ENCODE measurements at regions not wholly inside any gene's neighbourhood (a gene's known extent, or its start where the extent isn't known, plus 50 kb on each side); places are given as distances from the start of the nearest gene placed in this dataset.
"Not testable (repeated sequence)": the region's sequence is repeated elsewhere in the genome, so short reads cannot be mapped to it uniquely, and the experiment has no call there.

GRCh38 chr16:7278636-7279035, 54.0 kb upstream of the RBFOX1 start:
- no peak for DNase-seq

GRCh38 chr16:7272567-7273158, 60.0 kb upstream of the RBFOX1 start:
- DNase-seq = no peak

GRCh38 chr16:7271486-7271885, 61.2 kb upstream of the RBFOX1 start:
- DNase-seq = no peak

GRCh38 chr16:7270823-7271222, 61.8 kb upstream of the RBFOX1 start:
- no peak for DNase-seq

- no peak for DNase-seq
Observed at GRCh38 chr16:7270006-7270405, 62.6 kb upstream of the RBFOX1 start.

GRCh38 chr16:7268182-7268581, 64.5 kb upstream of the RBFOX1 start:
- peak in 18 of 51 donors; percentile 1 to 39 (median 4) for DNase-seq

GRCh38 chr16:7257016-7257415, 75.6 kb upstream of the RBFOX1 start:
- DNase-seq = no peak

- no peak for DNase-seq
Observed at GRCh38 chr16:7246578-7246977, 86.1 kb upstream of the RBFOX1 start.

- DNase-seq = no peak
Observed at GRCh38 chr16:7239547-7239946, 93.1 kb upstream of the RBFOX1 start.

GRCh38 chr16:7236824-7237410, 95.7 kb upstream of the RBFOX1 start:
- DNase-seq = no peak

GRCh38 chr16:7233975-7234374, 98.7 kb upstream of the RBFOX1 start:
- no peak for DNase-seq

GRCh38 chr16:7231762-7232161, 100.9 kb upstream of the RBFOX1 start:
- DNase-seq = no peak

GRCh38 chr16:7229433-7230218, 103.0 kb upstream of the RBFOX1 start:
- not testable (repeated sequence) for DNase-seq

- peak in 1 of 51 donors; percentile 1 for DNase-seq
Observed at GRCh38 chr16:7227229-7227721, 105.4 kb upstream of the RBFOX1 start.

GRCh38 chr16:7221157-7221556, 111.5 kb upstream of the RBFOX1 start:
- DNase-seq = no peak

GRCh38 chr16:7218936-7219335, 113.7 kb upstream of the RBFOX1 start:
- peak in 1 of 51 donors; percentile 2 for DNase-seq

GRCh38 chr16:7217797-7218196, 114.8 kb upstream of the RBFOX1 start:
- DNase-seq = no peak

- DNase-seq = no peak
Observed at GRCh38 chr16:7216719-7217118, 115.9 kb upstream of the RBFOX1 start.

- no peak for DNase-seq
Observed at GRCh38 chr16:7211781-7212180, 120.9 kb upstream of the RBFOX1 start.

- no peak for DNase-seq
Observed at GRCh38 chr16:7209598-7209997, 123.0 kb upstream of the RBFOX1 start.

- no peak for DNase-seq
Observed at GRCh38 chr16:7206469-7206868, 126.2 kb upstream of the RBFOX1 start.

- no peak for DNase-seq
Observed at GRCh38 chr16:7200320-7200719, 132.3 kb upstream of the RBFOX1 start.

GRCh38 chr16:7185689-7186088, 147.0 kb upstream of the RBFOX1 start:
- DNase-seq = no peak
